D721Med (cell line): ENCODE measurements at regions not wholly inside any gene's neighbourhood (a gene's known extent, or its start where the extent isn't known, plus 50 kb on each side); places are given as distances from the start of the nearest gene placed in this dataset.

Experiments
- DNase-seq: peaks from one replicate; pipeline ENCODE4 v3.0.0; 2011; ENCODE audit warnings: low spot score; ENCODE audit not compliant: insufficient read length
- FAIRE-seq: peaks from 2 replicates; lab custom pipeline; 2011; peaks lifted over from hg19 to GRCh38; lab: Jason Lieb, UNC
- CTCF ChIP-seq: IDR thresholded peaks from 2 replicates; pipeline ENCODE4 v1.5.1; 2012; ENCODE audit warnings: mild to moderate bottlenecking, control low read depth; ENCODE audit not compliant: insufficient read depth; ENCODE audit errors: missing control alignments

- no peak for TF ChIP-seq CTCF
- DNase-seq (peak; percentile 83), FAIRE-seq (no peak)
These were observed 100.3 kb upstream of the AKIP1 start for GRCh38 chr11:8810540-8811301.

- DNase-seq = no peak
- FAIRE-seq = no peak
- TF ChIP-seq CTCF = no peak
These were observed 99.4 kb upstream of the AKIP1 start for GRCh38 chr11:8811571-8811970.

- FAIRE-seq (no peak), DNase-seq (no peak)
- no peak for TF ChIP-seq CTCF
These were observed 98.6 kb upstream of the AKIP1 start for GRCh38 chr11:8812438-8812837.

GRCh38 chr11:8813658-8814057 lies 97.3 kb upstream of the AKIP1 start:
- no peak for FAIRE-seq
- peak; percentile 87 for TF ChIP-seq CTCF
- peak; percentile 69 for DNase-seq

- DNase-seq = no peak
- no peak for FAIRE-seq
These were observed 96.6 kb upstream of the AKIP1 start for GRCh38 chr11:8814209-8814922.

GRCh38 chr11:8814923-8815240 lies 96.1 kb upstream of the AKIP1 start:
- no peak for TF ChIP-seq CTCF
- no peak for FAIRE-seq
- DNase-seq = no peak

More at GRCh38 chr11:8814209-8814922, 96.6 kb upstream of the AKIP1 start:
- no peak for TF ChIP-seq CTCF

GRCh38 chr11:8818421-8818820 lies 92.6 kb upstream of the AKIP1 start:
- DNase-seq (no peak), FAIRE-seq (no peak)
- TF ChIP-seq CTCF = no peak
